Neural progenitor cell (in vitro differentiated cells): ENCODE measurements at regions not wholly inside any gene's neighbourhood (a gene's known extent, or its start where the extent isn't known, plus 50 kb on each side); places are given as distances from the start of the nearest gene placed in this dataset.
A peak's percentile ranks its signal among the peaks of the same experiment; 100 is the strongest.

Experiments
- DNase-seq: peaks from one replicate; pipeline ENCODE4 v3.0.0-alpha.2; 2016; ENCODE audit warnings: low spot score
- H2AFZ ChIP-seq: fragments of 200-600 bp; sonication (generic); replicated peaks from 2 replicates; pipeline ENCODE4 v1.6.1; 2016; ENCODE audit warnings: antibody characterized with exemption
- H3F3A ChIP-seq: fragments of 200-600 bp; sonication (generic); 2 replicates; pipeline ENCODE4 v1.6.1; 2016; ENCODE audit warnings: antibody characterized with exemption, low read depth
- H3K27ac ChIP-seq: fragments of 200-600 bp; sonication (generic); 2 replicates; pipeline ENCODE4 v1.5.1; 2016; ENCODE audit warnings: mild to moderate bottlenecking
- H3K27me3 ChIP-seq: fragments of 200-600 bp; sonication (generic); 2 replicates; pipeline ENCODE4 v1.6.1; 2016; ENCODE audit warnings: mild to moderate bottlenecking, moderate library complexity
- H3K36me3 ChIP-seq: fragments of 200-600 bp; sonication (generic); 2 replicates; pipeline ENCODE4 v1.5.1; 2016
- H3K4me1 ChIP-seq: fragments of 200-600 bp; sonication (generic); 2 replicates; pipeline ENCODE4 v1.6.1; 2016; ENCODE audit warnings: mixed run types
- H3K4me2 ChIP-seq: fragments of 200-600 bp; sonication (generic); 2 replicates; pipeline ENCODE4 v1.6.1; 2016
- H3K4me3 ChIP-seq: fragments of 200-600 bp; sonication (generic); 2 replicates; pipeline ENCODE4 v1.5.1; 2016
- H3K79me2 ChIP-seq: fragments of 200-600 bp; sonication (generic); 2 replicates; pipeline ENCODE4 v1.6.1; 2016; ENCODE audit warnings: low read depth
- H3K9ac ChIP-seq: fragments of 200-600 bp; sonication (generic); 2 replicates; pipeline ENCODE4 v1.6.1; 2016
- H3K9me3 ChIP-seq: fragments of 200-600 bp; sonication (generic); 2 replicates; pipeline ENCODE4 v1.5.1; 2016; ENCODE audit warnings: low read depth
- H4K20me1 ChIP-seq: fragments of 200-600 bp; sonication (generic); 2 replicates; pipeline ENCODE4 v1.6.1; 2016; ENCODE audit warnings: low read depth
- H3K27ac Mint-ChIP-seq: 3 replicates; pipeline ENCODE4 v1.8.0; 2021; ENCODE audit warnings: mixed read lengths
- H3K27me3 Mint-ChIP-seq: 2 replicates; pipeline ENCODE4 v1.8.0; 2022; ENCODE audit warnings: low read depth, mild to moderate bottlenecking, inconsistent platforms, moderate library complexity, mixed read lengths; ENCODE audit not compliant: insufficient read depth
- H3K36me3 Mint-ChIP-seq: 3 replicates; pipeline ENCODE4 v1.8.0; 2021; ENCODE audit warnings: mixed read lengths
- H3K4me1 Mint-ChIP-seq: 3 replicates; pipeline ENCODE4 v1.8.0; 2021; ENCODE audit warnings: mixed read lengths
- H3K4me3 Mint-ChIP-seq: 3 replicates; pipeline ENCODE4 v1.8.0; 2021; ENCODE audit warnings: mild to moderate bottlenecking, moderate library complexity, mixed read lengths
- H3K9me3 Mint-ChIP-seq: 3 replicates; pipeline ENCODE4 v1.8.0; 2020; ENCODE audit warnings: mixed read lengths
- EZH2 ChIP-seq: fragments of 200-600 bp; sonication (generic); IDR thresholded peaks from 2 replicates; pipeline ENCODE4 v1.6.1; 2017; ENCODE audit warnings: antibody characterized with exemption, mild to moderate bottlenecking, moderate library complexity
- EZH2phosphoT487 ChIP-seq: fragments of 200-600 bp; sonication (generic); IDR thresholded peaks from 2 replicates; pipeline ENCODE4 v1.6.1; 2017; ENCODE audit warnings: antibody characterized with exemption
- TF ChIP-seq, protein P1 (sequence below): fragments of 200-600 bp; sonication (generic); IDR thresholded peaks from 2 replicates; pipeline ENCODE4 v1.5.1; 2017; ENCODE audit warnings: antibody characterized with exemption, mild to moderate bottlenecking

DNA sequence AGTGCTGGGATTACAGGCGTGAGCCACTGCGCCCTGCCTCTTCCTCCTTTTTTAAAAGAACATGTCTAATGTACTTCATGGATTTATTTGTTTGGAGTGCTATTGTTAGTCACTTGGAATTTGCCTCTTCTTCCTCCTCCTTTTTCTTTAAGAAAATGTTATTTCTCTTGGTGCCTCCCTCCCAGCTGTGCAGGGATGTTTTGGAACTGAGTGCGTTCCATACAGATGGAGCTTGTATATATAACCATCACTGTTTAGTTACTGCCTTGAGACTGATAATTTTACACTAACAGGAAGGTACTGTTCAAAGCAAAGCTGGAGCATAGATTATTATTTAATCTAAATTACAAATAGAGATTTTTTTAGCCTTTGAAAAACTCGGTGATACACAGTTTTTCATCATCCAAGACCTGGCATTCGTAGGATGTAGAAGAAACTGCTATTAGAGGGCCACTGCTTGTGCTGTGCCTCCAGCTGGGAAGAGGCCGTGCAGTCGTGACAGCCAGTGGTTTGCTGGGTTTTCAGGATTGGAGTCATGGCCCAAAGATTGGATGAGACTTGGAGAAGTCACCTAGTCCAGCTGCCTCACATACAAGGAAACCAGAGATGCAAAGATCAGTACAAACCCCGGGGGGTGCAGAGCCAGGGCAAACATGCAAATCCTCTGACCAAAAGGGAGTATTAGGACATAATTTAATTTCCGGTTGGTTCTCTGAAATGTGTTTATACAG, 123.1 kb downstream of the PLEKHG1 start:
- Mint-ChIP-seq H3K36me3 (peaks cover 34% of the 10 kb centered on the region), H3K9me3 (peaks cover 15% of the 10 kb centered on the region), H3K4me3 (peak overlapping the region; percentile 92), H3K27me3 (peaks cover 3% of the 10 kb centered on the region), H3K27ac (peak overlapping the region; percentile 91), H3K4me1 (peaks cover 58% of the 10 kb centered on the region)
- Histone ChIP-seq H3K4me3 (no peak overlapping the region), H3K9ac (no peak overlapping the region), H3K4me2 (no peak overlapping the region), H3K27me3 (no peaks in the 10 kb centered on the region), H4K20me1 (no peaks in the 10 kb centered on the region), H3K4me1 (peaks cover 37% of the 10 kb centered on the region), H3K36me3 (no peaks in the 10 kb centered on the region), H3K79me2 (no peaks in the 10 kb centered on the region), H3K27ac (no peak overlapping the region), H3F3A (peaks cover 24% of the 10 kb centered on the region), H3K9me3 (no peaks in the 10 kb centered on the region), H2AFZ (no peak overlapping the region)
- DNase-seq = no peak
- TF ChIP-seq, protein P1, sequence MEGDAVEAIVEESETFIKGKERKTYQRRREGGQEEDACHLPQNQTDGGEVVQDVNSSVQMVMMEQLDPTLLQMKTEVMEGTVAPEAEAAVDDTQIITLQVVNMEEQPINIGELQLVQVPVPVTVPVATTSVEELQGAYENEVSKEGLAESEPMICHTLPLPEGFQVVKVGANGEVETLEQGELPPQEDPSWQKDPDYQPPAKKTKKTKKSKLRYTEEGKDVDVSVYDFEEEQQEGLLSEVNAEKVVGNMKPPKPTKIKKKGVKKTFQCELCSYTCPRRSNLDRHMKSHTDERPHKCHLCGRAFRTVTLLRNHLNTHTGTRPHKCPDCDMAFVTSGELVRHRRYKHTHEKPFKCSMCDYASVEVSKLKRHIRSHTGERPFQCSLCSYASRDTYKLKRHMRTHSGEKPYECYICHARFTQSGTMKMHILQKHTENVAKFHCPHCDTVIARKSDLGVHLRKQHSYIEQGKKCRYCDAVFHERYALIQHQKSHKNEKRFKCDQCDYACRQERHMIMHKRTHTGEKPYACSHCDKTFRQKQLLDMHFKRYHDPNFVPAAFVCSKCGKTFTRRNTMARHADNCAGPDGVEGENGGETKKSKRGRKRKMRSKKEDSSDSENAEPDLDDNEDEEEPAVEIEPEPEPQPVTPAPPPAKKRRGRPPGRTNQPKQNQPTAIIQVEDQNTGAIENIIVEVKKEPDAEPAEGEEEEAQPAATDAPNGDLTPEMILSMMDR = no peak
- TF ChIP-seq EZH2 = no peak
- no peak for TF ChIP-seq EZH2phosphoT487

DNA sequence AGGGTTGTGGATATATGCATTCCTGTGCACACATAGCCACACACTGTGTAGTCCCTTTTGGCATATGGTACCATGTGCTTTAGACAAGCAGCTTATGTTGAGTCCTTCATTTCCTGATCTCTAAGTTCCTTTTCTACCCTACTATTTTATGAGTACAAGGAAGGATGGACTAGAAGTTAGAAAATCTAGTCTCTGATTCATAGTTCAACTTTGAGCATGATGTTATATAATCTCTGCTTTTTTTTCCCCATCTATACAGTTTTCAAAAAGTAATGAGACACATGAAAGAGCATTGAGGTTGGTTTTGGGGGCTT, 123.6 kb downstream of the PLEKHG1 start:
- Histone ChIP-seq H3K4me2 (no peak overlapping the region), H2AFZ (no peak overlapping the region), H3K36me3 (no peaks in the 10 kb centered on the region), H4K20me1 (no peaks in the 10 kb centered on the region), H3K9me3 (no peaks in the 10 kb centered on the region), H3K4me1 (peaks cover 37% of the 10 kb centered on the region), H3F3A (peaks cover 24% of the 10 kb centered on the region), H3K27me3 (no peaks in the 10 kb centered on the region), H3K9ac (no peak overlapping the region), H3K79me2 (no peaks in the 10 kb centered on the region), H3K4me3 (no peak overlapping the region), H3K27ac (no peak overlapping the region)
- TF ChIP-seq, protein P1 = no peak
- TF ChIP-seq EZH2 (no peak), EZH2phosphoT487 (no peak)
- H3K4me3 Mint-ChIP-seq = peak overlapping the region; percentile 92
- peaks cover 39% of the 10 kb centered on the region for H3K36me3 Mint-ChIP-seq
- H3K27ac Mint-ChIP-seq = peak overlapping the region; percentile 76
- H3K4me1 Mint-ChIP-seq = peaks cover 54% of the 10 kb centered on the region
- H3K27me3 Mint-ChIP-seq = peaks cover 3% of the 10 kb centered on the region
- H3K9me3 Mint-ChIP-seq = peaks cover 20% of the 10 kb centered on the region
- DNase-seq = no peak

DNA sequence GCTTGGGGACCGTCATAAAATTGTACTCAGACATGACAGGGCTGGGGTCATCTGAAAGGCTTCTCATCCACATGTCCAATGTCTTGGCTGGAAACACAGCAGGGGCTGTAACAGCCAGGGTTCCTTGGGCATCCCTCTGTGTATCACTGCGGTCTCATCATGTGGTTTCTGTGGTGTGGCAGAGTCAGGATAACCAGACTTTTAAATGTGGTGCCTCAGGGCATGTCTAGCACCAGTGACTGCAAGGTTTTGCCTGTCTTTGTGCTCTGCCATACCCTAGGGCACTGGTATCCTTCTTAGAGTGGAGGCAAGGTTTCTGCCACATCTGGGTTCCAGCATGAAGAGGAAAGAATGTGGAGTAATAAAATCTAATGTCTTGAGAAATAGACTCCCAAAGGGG, 124.2 kb downstream of the PLEKHG1 start:
- Histone ChIP-seq H3K79me2 (no peaks in the 10 kb centered on the region), H3K36me3 (no peaks in the 10 kb centered on the region), H3K4me3 (no peak overlapping the region), H4K20me1 (no peaks in the 10 kb centered on the region), H3K9ac (no peak overlapping the region), H3K4me2 (no peak overlapping the region), H3F3A (peaks cover 21% of the 10 kb centered on the region), H3K27me3 (no peaks in the 10 kb centered on the region), H3K27ac (no peak overlapping the region), H3K4me1 (peaks cover 37% of the 10 kb centered on the region), H3K9me3 (no peaks in the 10 kb centered on the region), H2AFZ (no peak overlapping the region)
- Mint-ChIP-seq H3K4me1 (peaks cover 49% of the 10 kb centered on the region), H3K9me3 (peaks cover 20% of the 10 kb centered on the region), H3K4me3 (peak overlapping the region; percentile 92), H3K36me3 (peaks cover 40% of the 10 kb centered on the region), H3K27ac (peak overlapping the region; percentile 76), H3K27me3 (no peaks in the 10 kb centered on the region)
- TF ChIP-seq, protein P1 = no peak
- no peak for TF ChIP-seq EZH2
- DNase-seq = no peak
